GM12878 (cell line): ENCODE measurements at regions not wholly inside any gene's neighbourhood (a gene's known extent, or its start where the extent isn't known, plus 50 kb on each side); places are given as distances from the start of the nearest gene placed in this dataset.

Experiments
- ATAC-seq: fragments of 200-7000 bp; cut with Tn5 transposase; 3 replicates; pipeline ENCODE4 v1.9.1; 2020; ENCODE audit warnings: mild to moderate bottlenecking, moderate library complexity
- BruUV-seq: library from RNA; stranded (reverse); fragments of 400-500 nt; replicated peaks from 2 replicates; lab custom pipeline; 2021; lab: Mats Ljungman, UMichigan
- CTCF ChIA-PET: fragments of 300-600 bp; sonication (Branson Sonifier 250); formaldehyde crosslinking; extraction: SDS; loops from one replicate; lab custom pipeline; 2021; ENCODE audit warnings: inconsistent platforms; lab: Yijun Ruan, JAX
- POLR2A ChIA-PET: fragments of 350-600 bp; formaldehyde crosslinking; extraction: SDS; loops from one replicate; lab custom pipeline; 2021; ENCODE audit warnings: inconsistent platforms; lab: Charles Lee
- RAD21 ChIA-PET: fragments of 300-600 bp; sonication (Branson Sonifier 250); formaldehyde crosslinking; loops from one replicate; lab custom pipeline; 2023; ENCODE audit warnings: antibody characterized with exemption; ENCODE audit not compliant: unreplicated experiment; lab: Charles Lee
- SMC1A ChIA-PET: fragments of 300-600 bp; sonication (Branson Sonifier 250); formaldehyde crosslinking; loops from one replicate; lab custom pipeline; 2023; ENCODE audit not compliant: unreplicated experiment, uncharacterized antibody; lab: Charles Lee
- DNase-seq: peaks from one replicate; pipeline ENCODE4 v3.0.0-alpha.2; 2011; ENCODE audit warnings: low read depth, low spot score
- FAIRE-seq: peaks from 3 replicates; lab custom pipeline; 2011; peaks lifted over from hg19 to GRCh38; lab: Jason Lieb, UNC
- H2AFZ ChIP-seq: 2 replicates; pipeline ENCODE4 v1.6.0; 2011; ENCODE audit warnings: low read depth, low read length, control low read depth; ENCODE audit not compliant: control insufficient read depth
- H3K27ac ChIP-seq: 2 replicates; pipeline ENCODE4 v1.5.1; 2011; ENCODE audit warnings: control low read depth; ENCODE audit not compliant: control insufficient read depth, insufficient read depth
- H3K27me3 ChIP-seq, 2 experiments: replicated peaks in 1 of 2; 2 replicates each; pipeline versions ENCODE4 v1.6.0 to v1.6.1; 2011; ENCODE audit warnings: low read length in 1 of 2; ENCODE audit not compliant: control insufficient read depth in 2 of 2, insufficient read depth in 2 of 2
- H3K36me3 ChIP-seq, 2 experiments: 2 replicates each; pipeline ENCODE4 v1.5.1; 2011; ENCODE audit warnings: low read length in 1 of 2; ENCODE audit not compliant: control insufficient read depth in 2 of 2, insufficient read depth in 2 of 2
- H3K4me1 ChIP-seq: 2 replicates; pipeline ENCODE4 v1.6.1; 2011; ENCODE audit warnings: mild to moderate bottlenecking, low read length, moderate library complexity, mixed read lengths; ENCODE audit not compliant: control insufficient read depth, insufficient read depth
- H3K4me2 ChIP-seq: 2 replicates; pipeline ENCODE4 v1.6.0; 2011; ENCODE audit warnings: control low read depth; ENCODE audit not compliant: control insufficient read depth, insufficient read depth
- H3K4me3 ChIP-seq: fragments of 200-600 bp; sonication (generic); 2 replicates; pipeline ENCODE4 v1.5.1; 2016
- H3K79me2 ChIP-seq: 2 replicates; pipeline ENCODE4 v1.6.0; 2011; ENCODE audit warnings: low read length; ENCODE audit not compliant: control insufficient read depth, insufficient read depth
- H3K9ac ChIP-seq: 2 replicates; pipeline ENCODE4 v1.8.0; 2011; ENCODE audit warnings: low read length, control low read depth, mixed read lengths; ENCODE audit not compliant: control insufficient read depth, insufficient read depth
- H3K9me3 ChIP-seq: replicated peaks from 3 replicates; pipeline ENCODE4 v1.5.1; 2011; ENCODE audit warnings: mild to moderate bottlenecking, low read length; ENCODE audit not compliant: control insufficient read depth, insufficient read depth
- H4K20me1 ChIP-seq: 2 replicates; pipeline ENCODE4 v1.6.0; 2011; ENCODE audit not compliant: control insufficient read depth, insufficient read depth
- BCL3 ChIP-seq: IDR thresholded peaks from 2 replicates; pipeline ENCODE4 v1.6.1; 2011; ENCODE audit warnings: borderline replicate concordance, low read depth, mild to moderate bottlenecking, moderate library complexity, low read length; ENCODE audit not compliant: insufficient read depth, poor library complexity, severe bottlenecking
- BHLHE40 ChIP-seq, 2 experiments: fragments of 450-650 bp in 1 of 2; IDR thresholded peaks; 2 replicates each; pipeline ENCODE4 v1.6.1; 2011 to 2017; ENCODE audit warnings: low read depth in 2 of 2, borderline replicate concordance in 1 of 2, improper control_type of control experiment in 1 of 2, low read length in 1 of 2, mild to moderate bottlenecking in 1 of 2
- BMI1 ChIP-seq: fragments of 450-650 bp; IDR thresholded peaks from 2 replicates; pipeline ENCODE4 v1.6.1; 2016; ENCODE audit warnings: mild to moderate bottlenecking, moderate library complexity, borderline replicate concordance
- CREM ChIP-seq: IDR thresholded peaks from 2 replicates; pipeline ENCODE4 v1.6.1; 2014; ENCODE audit warnings: antibody characterized with exemption, low read depth
- E4F1 ChIP-seq: fragments of 450-650 bp; IDR thresholded peaks from 2 replicates; pipeline ENCODE4 v1.6.1; 2018; ENCODE audit warnings: borderline replicate concordance, mild to moderate bottlenecking; ENCODE audit not compliant: partially characterized antibody
- EZH2 ChIP-seq: IDR thresholded peaks from 2 replicates; pipeline ENCODE4 v1.6.1; 2012; ENCODE audit warnings: low read depth, mild to moderate bottlenecking, control low read depth, inconsistent platforms, low read length, borderline replicate concordance; ENCODE audit not compliant: control insufficient read depth
- HDAC2 ChIP-seq: fragments of 200-600 bp; sonication (generic); IDR thresholded peaks from 2 replicates; pipeline ENCODE4 v1.6.1; 2017
- KDM1A ChIP-seq: fragments of 200-600 bp; sonication (generic); IDR thresholded peaks from 2 replicates; pipeline ENCODE4 v1.6.1; 2016; ENCODE audit warnings: borderline replicate concordance
- MTA2 ChIP-seq: fragments of 450-650 bp; IDR thresholded peaks from 2 replicates; pipeline ENCODE4 v1.6.1; 2016; ENCODE audit warnings: low read depth, mild to moderate bottlenecking, moderate library complexity
- NFYB ChIP-seq: IDR thresholded peaks from 2 replicates; pipeline ENCODE4 v1.6.1; 2011; ENCODE audit warnings: low read depth, mild to moderate bottlenecking, low read length, improper control_type of control experiment, moderate library complexity; ENCODE audit not compliant: insufficient read depth
- POLR2AphosphoS2 ChIP-seq: IDR thresholded peaks from 2 replicates; pipeline ENCODE4 v1.6.1; 2011; ENCODE audit warnings: low read depth, mild to moderate bottlenecking, low read length, improper control_type of control experiment, moderate library complexity
- RAD21 ChIP-seq: IDR thresholded peaks from 2 replicates; pipeline ENCODE4 v1.6.1; 2011; ENCODE audit warnings: mild to moderate bottlenecking, low read depth, low read length, moderate library complexity; ENCODE audit not compliant: insufficient read depth
- RCOR1 ChIP-seq: conservative IDR thresholded peaks from 2 replicates; pipeline ENCODE4 v1.6.1; 2012; ENCODE audit warnings: low read depth, low read length, improper control_type of control experiment
- SMAD1 ChIP-seq: fragments of 450-650 bp; IDR thresholded peaks from 2 replicates; pipeline ENCODE4 v1.6.1; 2018; ENCODE audit warnings: mild to moderate bottlenecking, low read depth; ENCODE audit not compliant: partially characterized antibody
- SMAD5 ChIP-seq: IDR thresholded peaks from 2 replicates; pipeline ENCODE4 v1.6.1; 2016; ENCODE audit warnings: antibody characterized with exemption, low read depth
- SMC3 ChIP-seq: IDR thresholded peaks from 2 replicates; pipeline ENCODE4 v1.6.1; 2011; ENCODE audit warnings: low read length, improper control_type of control experiment, borderline replicate concordance
- TARDBP ChIP-seq: IDR thresholded peaks from 2 replicates; pipeline ENCODE4 v1.6.1; 2016; ENCODE audit warnings: borderline replicate concordance
- YBX1 ChIP-seq: fragments of 450-650 bp; IDR thresholded peaks from 2 replicates; pipeline ENCODE4 v1.6.1; 2016; ENCODE audit warnings: antibody characterized with exemption
- ZNF592 ChIP-seq: fragments of 450-650 bp; IDR thresholded peaks from 2 replicates; pipeline ENCODE4 v1.6.1; 2017; ENCODE audit warnings: mild to moderate bottlenecking, moderate library complexity
- WGBS: methylation state at CpG from one replicate; pipeline ENCODE4 v1.1.6; 2016; ENCODE audit warnings: low lambda C conversion rate; ENCODE audit not compliant: insufficient replicate concordance, insufficient coverage; ENCODE audit errors: missing lambda C conversion rate; 5-methylcytosine and 5-hydroxymethylcytosine counted together
- in situ Hi-C: fragments of 300-500 bp; cut with MboI; formaldehyde crosslinking; loops from 9 replicates; pipeline ENCODE4 v1.14.3; 2018; ENCODE audit warnings: mixed read lengths
- intact Hi-C: fragments of 100-400 bp; cut with micrococcal nuclease; formaldehyde crosslinking; loops from one replicate; pipeline ENCODE4 v1.14.2; 2022; ENCODE audit not compliant: unreplicated experiment

GRCh38 chr1:99365545-99365944 is 101.3 kb downstream of the PLPPR4 start:
- Histone ChIP-seq H3K4me3 (no peak overlapping the region), H3K36me3 (no peaks in the 10 kb centered on the region), H4K20me1 (no peaks in the 10 kb centered on the region), H3K4me1 (no peaks in the 10 kb centered on the region), H3K27ac (no peak overlapping the region), H3K4me2 (no peak overlapping the region), H2AFZ (no peak overlapping the region), H3K79me2 (no peaks in the 10 kb centered on the region), H3K9ac (no peak overlapping the region), H3K9me3 (no peaks in the 10 kb centered on the region), H3K27me3 (no peaks in the 10 kb centered on the region)
- 0% methylated on average over 1 of the region's 1 CpG for WGBS
- DNase-seq (no peak), FAIRE-seq (no peak), ATAC-seq (no peak)
- CTCF ChIA-PET, result no interaction called here
- RAD21 ChIA-PET, result no interaction called here
- in situ Hi-C loops, result no loop called here
- intact Hi-C loops, result no loop called here
- BruUV-seq, result no TSS peak
- POLR2A ChIA-PET, result no interaction called here
- TF ChIP-seq E4F1 (no peak), HDAC2 (no peak), SMC3 (no peak), BMI1 (no peak), SMAD1 (no peak), ZNF592 (no peak), YBX1 (no peak), SMAD5 (no peak), CREM (no peak), BCL3 (no peak), NFYB (no peak), RCOR1 (no peak), KDM1A (no peak), POLR2AphosphoS2 (no peak), TARDBP (no peak), RAD21 (no peak), MTA2 (no peak), EZH2 (no peak), BHLHE40 (IDR thresholded peaks at IDR 0.05; ENCODE audit: borderline replicate concordance in 1 of 2, low read depth in 2 of 2, low read length in 1 of 2) (no peak)
- SMC1A ChIA-PET, result no interaction called here
